ENCODE measurements at regions not wholly inside any gene's neighbourhood (a gene's known extent, or its start where the extent isn't known, plus 50 kb on each side); places are given as distances from the start of the nearest gene placed in this dataset.
"Not testable (repeated sequence)": the region's sequence is repeated elsewhere in the genome, so short reads cannot be mapped to it uniquely, and the experiment has no call there.

DNA sequence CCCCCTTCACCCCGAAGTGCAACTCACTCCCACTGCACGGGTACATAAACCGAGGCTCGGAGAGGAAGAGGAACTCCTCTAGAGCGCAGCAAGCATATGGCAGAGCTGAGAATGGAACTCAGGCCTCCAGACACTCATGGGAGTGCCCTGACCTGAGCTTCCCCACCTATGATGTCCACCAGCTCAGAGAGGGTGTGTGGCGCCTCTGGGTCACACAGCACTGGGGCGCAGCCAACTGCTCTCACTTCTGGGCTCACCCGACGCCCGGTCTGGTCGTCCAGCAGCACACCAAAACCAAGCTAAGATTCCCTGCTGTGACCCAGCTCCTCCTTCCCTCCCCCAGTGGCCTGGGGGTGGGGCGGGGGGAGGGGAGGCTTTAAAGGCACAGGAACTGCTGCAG lies 904.3 kb downstream of the TUBA3C start:
- TF ChIP-seq, protein P1, sequence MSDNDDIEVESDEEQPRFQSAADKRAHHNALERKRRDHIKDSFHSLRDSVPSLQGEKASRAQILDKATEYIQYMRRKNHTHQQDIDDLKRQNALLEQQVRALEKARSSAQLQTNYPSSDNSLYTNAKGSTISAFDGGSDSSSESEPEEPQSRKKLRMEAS (IDR thresholded peaks at IDR 0.05): not testable (repeated sequence)
- TF ChIP-seq MAFK, BRCA1 (IDR thresholded peaks at IDR 0.05; ENCODE audit: low read depth, low read length): not testable (repeated sequence)
